B cell (primary cell): ENCODE measurements at regions not wholly inside any gene's neighbourhood (a gene's known extent, or its start where the extent isn't known, plus 50 kb on each side); places are given as distances from the start of the nearest gene placed in this dataset.

Experiments
- EZH2 ChIP-seq: IDR thresholded peaks from 2 replicates; pipeline ENCODE4 v1.6.1; 2012; ENCODE audit warnings: borderline replicate concordance, low read depth, mild to moderate bottlenecking, moderate library complexity, low read length; ENCODE audit not compliant: insufficient read depth, poor library complexity, severe bottlenecking
- TF ChIP-seq, protein P1 (sequence below): fragments of 200-600 bp; IDR thresholded peaks from one replicate; pipeline ENCODE4 v1.8.0; 2022; ENCODE audit warnings: antibody characterized with exemption, mild to moderate bottlenecking

DNA sequence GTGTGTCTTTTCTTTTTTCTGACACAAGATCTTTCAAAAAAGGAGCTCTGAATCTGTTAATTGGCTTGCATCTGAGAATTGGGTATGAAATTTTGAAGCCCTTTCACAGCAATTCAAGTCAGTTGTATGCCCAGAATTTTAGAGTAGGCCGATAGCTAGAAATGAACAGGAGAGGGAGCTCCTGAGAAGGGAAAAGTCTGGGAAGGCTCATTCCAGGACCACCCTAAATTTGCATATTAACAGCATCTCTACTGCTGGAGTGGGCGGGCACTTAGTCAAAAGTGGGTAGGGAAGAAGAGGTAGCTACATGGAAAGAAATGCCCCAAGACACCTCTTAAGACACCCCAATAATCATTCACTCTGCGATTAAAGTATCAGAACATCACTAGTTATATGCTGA lies 928.3 kb downstream of the TBC1D32 start:
- no peak for TF ChIP-seq EZH2
- TF ChIP-seq, protein P1, sequence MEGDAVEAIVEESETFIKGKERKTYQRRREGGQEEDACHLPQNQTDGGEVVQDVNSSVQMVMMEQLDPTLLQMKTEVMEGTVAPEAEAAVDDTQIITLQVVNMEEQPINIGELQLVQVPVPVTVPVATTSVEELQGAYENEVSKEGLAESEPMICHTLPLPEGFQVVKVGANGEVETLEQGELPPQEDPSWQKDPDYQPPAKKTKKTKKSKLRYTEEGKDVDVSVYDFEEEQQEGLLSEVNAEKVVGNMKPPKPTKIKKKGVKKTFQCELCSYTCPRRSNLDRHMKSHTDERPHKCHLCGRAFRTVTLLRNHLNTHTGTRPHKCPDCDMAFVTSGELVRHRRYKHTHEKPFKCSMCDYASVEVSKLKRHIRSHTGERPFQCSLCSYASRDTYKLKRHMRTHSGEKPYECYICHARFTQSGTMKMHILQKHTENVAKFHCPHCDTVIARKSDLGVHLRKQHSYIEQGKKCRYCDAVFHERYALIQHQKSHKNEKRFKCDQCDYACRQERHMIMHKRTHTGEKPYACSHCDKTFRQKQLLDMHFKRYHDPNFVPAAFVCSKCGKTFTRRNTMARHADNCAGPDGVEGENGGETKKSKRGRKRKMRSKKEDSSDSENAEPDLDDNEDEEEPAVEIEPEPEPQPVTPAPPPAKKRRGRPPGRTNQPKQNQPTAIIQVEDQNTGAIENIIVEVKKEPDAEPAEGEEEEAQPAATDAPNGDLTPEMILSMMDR = no peak
